LNCaP clone FGC (cell line): ENCODE measurements at regions not wholly inside any gene's neighbourhood (a gene's known extent, or its start where the extent isn't known, plus 50 kb on each side); places are given as distances from the start of the nearest gene placed in this dataset.
"Not testable (repeated sequence)": the region's sequence is repeated elsewhere in the genome, so short reads cannot be mapped to it uniquely, and the experiment has no call there.

Experiments
- DNase-seq: peaks from one replicate; pipeline ENCODE4 v3.0.0-alpha.2; 2011; ENCODE audit warnings: low read depth
- H3K4me3 ChIP-seq: 2 replicates; pipeline ENCODE4 v1.5.1; 2011; ENCODE audit warnings: mild to moderate bottlenecking, low read depth, low read length, control low read depth
- CTCF ChIP-seq: IDR thresholded peaks from 2 replicates; pipeline ENCODE4 v1.5.1; 2012; ENCODE audit warnings: mild to moderate bottlenecking; ENCODE audit not compliant: control insufficient read depth, insufficient read depth; ENCODE audit errors: extremely low read depth

DNA sequence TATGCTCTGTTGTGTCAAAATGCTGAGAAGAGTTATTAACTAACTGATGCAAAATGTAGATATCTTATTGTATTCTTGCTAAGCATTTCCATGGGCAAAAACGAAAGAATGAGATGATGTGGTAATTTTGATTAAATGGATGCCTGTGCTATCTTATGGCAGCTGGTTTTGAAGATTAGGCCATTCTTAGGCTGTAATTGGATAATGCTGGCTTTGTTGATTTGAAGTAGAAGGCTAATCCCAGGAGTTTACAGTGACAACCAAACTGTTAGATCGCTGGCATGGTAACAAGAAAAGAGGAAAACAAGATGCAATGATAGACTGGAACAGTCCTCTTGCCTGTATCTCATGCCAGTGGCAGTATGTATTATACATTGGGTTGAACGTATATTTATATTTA lies 74.1 kb upstream of the WDR44 start:
- DNase-seq, result no peak
- no peak for TF ChIP-seq CTCF
- H3K4me3 ChIP-seq, result no peak overlapping the region

DNA sequence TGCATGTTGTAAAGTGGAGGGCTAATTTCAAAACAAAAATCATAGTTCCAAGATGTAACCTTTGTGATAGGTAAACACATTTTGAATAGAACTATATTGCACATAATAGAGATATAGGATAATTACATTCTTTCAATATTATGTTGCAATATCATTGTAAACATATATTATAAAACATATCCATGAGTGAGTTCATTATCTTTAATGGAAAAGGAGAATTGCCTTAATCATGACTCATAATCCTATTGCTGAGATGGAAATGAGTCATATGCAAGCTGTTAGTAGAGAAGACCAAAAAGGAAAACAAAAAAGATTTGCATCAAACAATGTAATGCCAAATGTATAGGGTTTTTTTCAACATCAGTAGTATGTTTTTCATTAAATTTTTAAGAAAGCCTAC lies 73.7 kb upstream of the WDR44 start:
- DNase-seq, result no peak
- no peak overlapping the region for H3K4me3 ChIP-seq
- no peak for TF ChIP-seq CTCF

DNA sequence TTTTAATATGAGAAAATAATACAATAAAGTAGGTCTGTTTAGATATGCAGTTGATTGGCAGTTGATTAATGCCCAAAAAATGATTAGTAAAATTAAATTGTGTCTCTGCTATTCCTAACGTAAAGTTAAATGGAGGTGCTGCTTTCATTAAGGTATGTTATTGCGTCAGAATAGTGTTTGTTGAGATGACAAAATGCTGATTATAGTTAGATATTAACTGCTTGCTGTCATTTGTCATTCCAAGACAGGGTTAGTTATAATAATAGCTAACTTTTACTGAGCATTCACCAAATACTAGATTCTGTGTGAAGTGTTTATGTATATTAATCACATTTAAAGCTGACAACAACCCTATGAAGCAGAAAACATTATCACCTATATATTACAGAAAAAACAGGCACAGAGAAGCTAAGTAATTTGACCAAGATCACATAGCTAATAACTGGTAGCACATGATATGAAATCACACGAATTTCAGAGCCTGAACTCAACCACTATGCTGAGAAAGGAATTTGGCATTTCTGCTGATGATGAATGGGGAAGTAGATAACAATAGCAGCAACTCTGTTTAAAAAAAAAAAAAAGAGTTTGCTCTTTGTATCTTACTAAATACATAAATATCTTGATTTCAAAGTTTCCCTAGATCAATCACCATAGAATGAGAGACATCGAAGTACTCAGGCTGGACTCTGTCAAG lies 59.7 kb upstream of the WDR44 start:
- TF ChIP-seq CTCF, result no peak
- H3K4me3 ChIP-seq, result no peak overlapping the region
- no peak for DNase-seq

- not testable (repeated sequence) for DNase-seq, H3K4me3 ChIP-seq
These were observed 50.1 kb upstream of the WDR44 start for GRCh38 chrX:118295818-118296217.
